HCT116 (cell line): ENCODE measurements at regions not wholly inside any gene's neighbourhood (a gene's known extent, or its start where the extent isn't known, plus 50 kb on each side); places are given as distances from the start of the nearest gene placed in this dataset.
A peak's percentile ranks its signal among the peaks of the same experiment; 100 is the strongest.

Source experiments
- ATAC-seq: fragments of 200-7000 bp; cut with Tn5 transposase; 2 replicates; pipeline ENCODE4 v1.9.1; 2020; ENCODE audit warnings: mild to moderate bottlenecking, moderate library complexity
- BruUV-seq: library from RNA; stranded (reverse); fragments of 400-500 nt; replicated peaks from 2 replicates; lab custom pipeline; 2021; lab: Mats Ljungman, UMichigan
- CTCF ChIA-PET: fragments of 300-600 bp; sonication (Branson Sonifier 250); formaldehyde crosslinking; loops from one replicate; lab custom pipeline; 2021; ENCODE audit warnings: antibody characterized with exemption; lab: Charles Lee
- POLR2A ChIA-PET: fragments of 300-600, 350-600 bp; sonication (Branson Sonifier 250); formaldehyde crosslinking; loops from one replicate; lab custom pipeline; 2021; ENCODE audit warnings: antibody characterized with exemption; lab: Charles Lee
- RAD21 ChIA-PET, 2 experiments: fragments of 300-600 bp; sonication (Branson Sonifier 250); formaldehyde crosslinking; loops; one replicate each; lab custom pipeline; 2023; ENCODE audit warnings: low total read pairs in 2 of 2; ENCODE audit not compliant: uncharacterized antibody in 2 of 2, unreplicated experiment in 2 of 2, low non-redundant PET in 1 of 2; lab: Charles Lee
- DNase-seq: peaks from one replicate; pipeline ENCODE4 v3.0.0-alpha.2; 2010; ENCODE audit warnings: low read depth, low spot score
- H2AFZ ChIP-seq: fragments of 200-600 bp; shearing (Covaris generic), sonication (generic); 2 replicates; pipeline ENCODE4 v1.6.1; 2017; ENCODE audit warnings: low read depth, mixed run types, mixed read lengths, antibody characterized with exemption, low read length; ENCODE audit not compliant: poor library complexity, severe bottlenecking
- H3K27ac ChIP-seq: 2 replicates; pipeline ENCODE4 v1.5.1; 2012; ENCODE audit warnings: low read depth, low read length
- H3K27me3 ChIP-seq: fragments of 200-600 bp; sonication (generic); 2 replicates; pipeline ENCODE4 v1.6.1; 2016; ENCODE audit warnings: mixed run types, low read length, mixed read lengths; ENCODE audit not compliant: insufficient read depth
- H3K36me3 ChIP-seq, 2 experiments: fragments of 200-500 bp in 1 of 2; fragments of 200-600 bp in 1 of 2; sonication (Bioruptor generic) in 1 of 2; sonication (generic) in 1 of 2; 2 replicates each; pipeline versions ENCODE4 v1.5.1 to v1.6.1; 2014 to 2016; ENCODE audit warnings: low read length in 2 of 2, inconsistent platforms in 1 of 2, mixed read lengths in 1 of 2, mixed run types in 1 of 2; ENCODE audit not compliant: insufficient read depth in 2 of 2, control insufficient read depth in 1 of 2
- H3K4me1 ChIP-seq, 2 experiments: fragments of 200-600 bp in 1 of 2; sonication (generic) in 1 of 2; 2 replicates each; pipeline versions ENCODE4 v1.5.1 to v1.6.1; 2012 to 2017; ENCODE audit warnings: low read length in 2 of 2, inconsistent platforms in 1 of 2, mild to moderate bottlenecking in 1 of 2, mixed read lengths in 1 of 2, mixed run types in 1 of 2, moderate library complexity in 1 of 2; ENCODE audit not compliant: insufficient read depth in 2 of 2, control insufficient read depth in 1 of 2
- H3K4me2 ChIP-seq: fragments of 200-600 bp; sonication (generic); 2 replicates; pipeline ENCODE4 v1.6.1; 2017; ENCODE audit warnings: mixed run types, low read length, mixed read lengths
- H3K4me3 ChIP-seq, 2 experiments: fragments of 200-600 bp in 1 of 2; sonication (generic) in 1 of 2; replicated peaks in 1 of 2; 2 replicates each; pipeline ENCODE4 v1.5.1; 2011 to 2016; ENCODE audit warnings: low read length in 2 of 2, control low read depth in 1 of 2, low read depth in 1 of 2, mild to moderate bottlenecking in 1 of 2, mixed read lengths in 1 of 2, mixed run types in 1 of 2
- H3K79me2 ChIP-seq: fragments of 200-600 bp; sonication (generic); 2 replicates; pipeline ENCODE4 v1.6.1; 2017; ENCODE audit warnings: mild to moderate bottlenecking, mixed run types, low read length, moderate library complexity, mixed read lengths; ENCODE audit not compliant: insufficient read depth
- H3K9ac ChIP-seq: fragments of 200-600 bp; sonication (generic); 2 replicates; pipeline ENCODE4 v1.6.1; 2016; ENCODE audit warnings: low read length, mixed read lengths
- H3K9me2 ChIP-seq: fragments of 200-600 bp; sonication (generic), shearing (Covaris generic); 2 replicates; pipeline ENCODE4 v1.6.1; 2017; ENCODE audit warnings: mixed run types, mild to moderate bottlenecking, moderate library complexity; ENCODE audit not compliant: insufficient read depth
- H3K9me3 ChIP-seq, 2 experiments: fragments of 200-500 bp in 1 of 2; fragments of 200-600 bp in 1 of 2; sonication (Bioruptor generic) in 1 of 2; sonication (generic) in 1 of 2; 2 replicates each; pipeline ENCODE4 v1.6.1; 2014 to 2017; ENCODE audit warnings: low read length in 2 of 2, mixed read lengths in 2 of 2, inconsistent platforms in 1 of 2, low read depth in 1 of 2, mild to moderate bottlenecking in 1 of 2, mixed run types in 1 of 2, moderate library complexity in 1 of 2; ENCODE audit not compliant: control insufficient read depth in 1 of 2, insufficient read depth in 1 of 2
- H4K20me1 ChIP-seq: fragments of 200-600 bp; sonication (generic), shearing (Covaris generic); 2 replicates; pipeline ENCODE4 v1.6.1; 2017; ENCODE audit warnings: mixed run types, mild to moderate bottlenecking, moderate library complexity; ENCODE audit not compliant: insufficient read depth
- CBX3 ChIP-seq: IDR thresholded peaks from 2 replicates; pipeline ENCODE4 v1.6.1; 2012; ENCODE audit warnings: low read depth
- CEBPB ChIP-seq: IDR thresholded peaks from 2 replicates; pipeline ENCODE4 v1.6.1; 2012; ENCODE audit warnings: low read depth
- EGR1 ChIP-seq: IDR thresholded peaks from 2 replicates; pipeline ENCODE4 v1.6.1; 2012; ENCODE audit warnings: low read depth
- ELF1 ChIP-seq: IDR thresholded peaks from 2 replicates; pipeline ENCODE4 v1.6.1; 2012; ENCODE audit warnings: low read depth, borderline replicate concordance
- EZH2 ChIP-seq: fragments of 200-600 bp; sonication (generic); IDR thresholded peaks from 2 replicates; pipeline ENCODE4 v1.6.1; 2017; ENCODE audit warnings: antibody characterized with exemption, mixed run types
- FOSL1 ChIP-seq: IDR thresholded peaks from 2 replicates; pipeline ENCODE4 v1.6.1; 2012; ENCODE audit warnings: low read depth
- POLR2A ChIP-seq: IDR thresholded peaks from 2 replicates; pipeline ENCODE4 v1.7.0; 2011; ENCODE audit warnings: borderline replicate concordance; ENCODE audit not compliant: insufficient read depth, insufficient read length; ENCODE audit errors: extremely low read depth
- POLR2AphosphoS5 ChIP-seq: IDR thresholded peaks from 2 replicates; pipeline ENCODE4 v1.6.1; 2011; ENCODE audit warnings: mild to moderate bottlenecking, low read depth, low read length, moderate library complexity
- RAD21 ChIP-seq: IDR thresholded peaks from 2 replicates; pipeline ENCODE4 v1.6.1; 2012; ENCODE audit warnings: low read depth, mild to moderate bottlenecking
- SIN3A ChIP-seq: IDR thresholded peaks from 2 replicates; pipeline ENCODE4 v1.6.1; 2012; ENCODE audit warnings: low read depth
- SP1 ChIP-seq: IDR thresholded peaks from 2 replicates; pipeline ENCODE4 v1.6.1; 2012; ENCODE audit warnings: low read depth
- SRF ChIP-seq: IDR thresholded peaks from 2 replicates; pipeline ENCODE4 v1.6.1; 2012; ENCODE audit warnings: low read depth
- TCF7L2 ChIP-seq: IDR thresholded peaks from 2 replicates; pipeline ENCODE4 v1.7.0; 2011; ENCODE audit warnings: borderline replicate concordance, inconsistent platforms; ENCODE audit not compliant: insufficient read depth, insufficient read length; ENCODE audit errors: extremely low read depth
- YY1 ChIP-seq: IDR thresholded peaks from 2 replicates; pipeline ENCODE4 v1.6.1; 2011; ENCODE audit warnings: low read length, low read depth, moderate library complexity, mild to moderate bottlenecking; ENCODE audit not compliant: insufficient replicate concordance; ENCODE audit errors: extremely low read depth
- ZBTB33 ChIP-seq: IDR thresholded peaks from 2 replicates; pipeline ENCODE4 v1.6.1; 2011; ENCODE audit warnings: mild to moderate bottlenecking, low read length, moderate library complexity; ENCODE audit not compliant: insufficient replicate concordance; ENCODE audit errors: extremely low read depth
- ZFX ChIP-seq: fragments of 450-650 bp; IDR thresholded peaks from 2 replicates; pipeline ENCODE4 v1.6.1; 2017
- ZNF274 ChIP-seq: fragments of 200-500 bp; sonication (Bioruptor generic); IDR thresholded peaks from 2 replicates; pipeline ENCODE4 v1.6.1; 2014; ENCODE audit warnings: mild to moderate bottlenecking, low read depth, low read length, inconsistent platforms
- intact Hi-C: fragments of 100-400 bp; cut with micrococcal nuclease; formaldehyde crosslinking; loops from 2 replicates; pipeline ENCODE4 v1.10.0; 2022
- TF ChIP-seq, protein P1 (sequence below): IDR thresholded peaks from 2 replicates; pipeline ENCODE4 v1.6.1; 2012
- TF ChIP-seq, protein P2 (sequence below), 3 experiments: fragments of 200-600 bp in 1 of 3; sonication (generic) in 1 of 3; IDR thresholded peaks in 2 of 3; conservative IDR thresholded peaks in 1 of 3; 2 replicates each; pipeline ENCODE4 v1.5.1; 2012 to 2017; ENCODE audit warnings: low read depth in 2 of 3, low read length in 2 of 3, antibody characterized with exemption in 1 of 3, borderline replicate concordance in 1 of 3, control low read depth in 1 of 3, mild to moderate bottlenecking in 1 of 3, mixed read lengths in 1 of 3, mixed run types in 1 of 3, moderate library complexity in 1 of 3; ENCODE audit not compliant: insufficient read depth in 1 of 3

- no peak for TF ChIP-seq POLR2A
- TF ChIP-seq YY1, result peak; percentile 18
- TF ChIP-seq SP1, result peak; percentile 98
- TF ChIP-seq CBX3, result peak; percentile 98
- no peak for TF ChIP-seq ELF1
- no peak for TF ChIP-seq ZFX
These were observed 183.1 kb upstream of the ARL4C start (continued) for GRCh38 chr2:234679741-234680687.

DNA sequence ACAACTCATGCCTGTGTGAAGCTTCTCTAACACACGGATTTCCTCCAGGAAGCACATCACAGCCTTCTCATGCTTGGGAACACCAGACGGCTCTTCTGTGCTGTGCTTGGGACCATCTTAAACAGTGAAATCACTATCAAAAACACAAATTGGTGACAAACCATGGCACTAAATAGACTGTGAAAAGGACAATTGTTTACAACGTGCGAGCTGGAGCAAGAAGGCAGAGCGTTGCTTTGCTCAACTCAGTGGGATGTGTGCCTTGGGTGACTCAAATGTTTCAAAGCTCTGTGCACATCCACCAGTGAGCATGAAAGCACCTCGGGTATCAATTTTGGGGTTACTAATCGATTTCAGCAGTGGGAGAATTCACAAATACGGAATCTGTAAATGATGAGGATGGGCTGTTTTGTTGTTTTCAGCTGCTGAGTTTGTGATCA lies 182.4 kb upstream of the ARL4C start:
- H3K9me3 ChIP-seq, result no peaks in the 10 kb centered on the region
- H3K4me1 ChIP-seq, result peaks cover 40 to 82% of the 10 kb centered on the region in 2 experiments
- peak overlapping the region; percentile 31 for H3K9ac ChIP-seq
- no peaks in the 10 kb centered on the region; a peak in 1 of 4 replicates for H3K36me3 ChIP-seq
- TF ChIP-seq ZNF274 (no peak), ZBTB33 (no peak), YY1 (no peak), SRF (no peak), CEBPB (no peak), SP1 (no peak), POLR2A (no peak), POLR2AphosphoS5 (no peak), EZH2 (no peak), TCF7L2 (no peak), EGR1 (no peak), FOSL1 (no peak), SIN3A (no peak), RAD21 (no peak)
- TF ChIP-seq, protein P1, sequence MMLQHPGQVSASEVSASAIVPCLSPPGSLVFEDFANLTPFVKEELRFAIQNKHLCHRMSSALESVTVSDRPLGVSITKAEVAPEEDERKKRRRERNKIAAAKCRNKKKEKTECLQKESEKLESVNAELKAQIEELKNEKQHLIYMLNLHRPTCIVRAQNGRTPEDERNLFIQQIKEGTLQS, result no peak
- TF ChIP-seq, protein P2, sequence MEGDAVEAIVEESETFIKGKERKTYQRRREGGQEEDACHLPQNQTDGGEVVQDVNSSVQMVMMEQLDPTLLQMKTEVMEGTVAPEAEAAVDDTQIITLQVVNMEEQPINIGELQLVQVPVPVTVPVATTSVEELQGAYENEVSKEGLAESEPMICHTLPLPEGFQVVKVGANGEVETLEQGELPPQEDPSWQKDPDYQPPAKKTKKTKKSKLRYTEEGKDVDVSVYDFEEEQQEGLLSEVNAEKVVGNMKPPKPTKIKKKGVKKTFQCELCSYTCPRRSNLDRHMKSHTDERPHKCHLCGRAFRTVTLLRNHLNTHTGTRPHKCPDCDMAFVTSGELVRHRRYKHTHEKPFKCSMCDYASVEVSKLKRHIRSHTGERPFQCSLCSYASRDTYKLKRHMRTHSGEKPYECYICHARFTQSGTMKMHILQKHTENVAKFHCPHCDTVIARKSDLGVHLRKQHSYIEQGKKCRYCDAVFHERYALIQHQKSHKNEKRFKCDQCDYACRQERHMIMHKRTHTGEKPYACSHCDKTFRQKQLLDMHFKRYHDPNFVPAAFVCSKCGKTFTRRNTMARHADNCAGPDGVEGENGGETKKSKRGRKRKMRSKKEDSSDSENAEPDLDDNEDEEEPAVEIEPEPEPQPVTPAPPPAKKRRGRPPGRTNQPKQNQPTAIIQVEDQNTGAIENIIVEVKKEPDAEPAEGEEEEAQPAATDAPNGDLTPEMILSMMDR (IDR thresholded peaks at IDR 0.05 in 2 of 3, conservative IDR thresholded peaks at IDR 0.05 in 1 of 3; ENCODE audit: borderline replicate concordance in 1 of 3, insufficient read depth in 1 of 3, low read depth in 2 of 3, low read length in 2 of 3), result no peak
- H4K20me1 ChIP-seq, result no peaks in the 10 kb centered on the region
- CTCF ChIA-PET, result interaction anchor here (1.0 kb wide), 1 partner anchor 203 kb away, joined by 3 read pairs; no protein-coding TSS in a partner anchor
- H3K79me2 ChIP-seq, result no peaks in the 10 kb centered on the region
- DNase-seq (no peak), ATAC-seq (no peak; the same call in 1 of the 2 replicates)
- RAD21 ChIA-PET, result no interaction called here
- peak overlapping the region; percentile 28 for H2AFZ ChIP-seq
- peak overlapping the region; percentile 75 for H3K4me2 ChIP-seq
- H3K27ac ChIP-seq, result peak overlapping the region; percentile 78
- BruUV-seq, result no TSS peak
- no peaks in the 10 kb centered on the region for H3K9me2 ChIP-seq
- POLR2A ChIA-PET, result interaction anchor here (1.5 kb wide), 1 partner anchor 12 kb away, joined by 8 read pairs; no protein-coding TSS in a partner anchor
- no peaks in the 10 kb centered on the region for H3K27me3 ChIP-seq
- intact Hi-C loops, result no loop called here
- H3K4me3 ChIP-seq, result peak overlapping the region in 1 of 2 experiments; percentile 38; a peak in 2 of 4 replicates
